Hepatocyte (in vitro differentiated cells): ENCODE measurements at regions not wholly inside any gene's neighbourhood (a gene's known extent, or its start where the extent isn't known, plus 50 kb on each side); places are given as distances from the start of the nearest gene placed in this dataset.

Experiments used
- EZH2phosphoT487 ChIP-seq: fragments of 200-600 bp; sonication (generic); IDR thresholded peaks from one replicate; pipeline ENCODE4 v1.6.1; 2018; ENCODE audit warnings: antibody characterized with exemption, mild to moderate bottlenecking, low read depth, moderate library complexity; ENCODE audit not compliant: unreplicated experiment, severe bottlenecking
- TF ChIP-seq, protein P1 (sequence below): fragments of 200-600 bp; sonication (generic); IDR thresholded peaks from 2 replicates; pipeline ENCODE4 v1.5.1; 2016; ENCODE audit warnings: antibody characterized with exemption, mild to moderate bottlenecking; ENCODE audit not compliant: poor library complexity

DNA sequence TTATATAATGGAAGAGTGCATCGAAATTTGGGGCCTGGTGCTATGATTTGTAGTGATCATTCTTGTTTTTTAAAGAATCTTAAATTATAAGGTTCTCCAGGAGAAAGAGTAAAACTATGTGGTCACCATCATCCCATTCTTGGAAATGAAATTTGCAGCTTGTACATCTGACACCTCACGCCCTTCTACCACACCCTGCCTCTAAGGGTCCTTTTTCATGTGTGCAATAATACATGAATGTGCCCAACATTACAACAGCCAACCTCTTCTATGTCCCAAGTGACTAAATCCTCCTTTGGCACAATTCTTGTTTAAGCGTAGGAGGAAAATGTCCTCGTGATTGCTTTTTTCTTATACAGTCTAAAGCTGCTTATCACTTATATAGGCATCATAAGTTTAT, 636.5 kb upstream of the NOVA1 start:
- TF ChIP-seq, protein P1, sequence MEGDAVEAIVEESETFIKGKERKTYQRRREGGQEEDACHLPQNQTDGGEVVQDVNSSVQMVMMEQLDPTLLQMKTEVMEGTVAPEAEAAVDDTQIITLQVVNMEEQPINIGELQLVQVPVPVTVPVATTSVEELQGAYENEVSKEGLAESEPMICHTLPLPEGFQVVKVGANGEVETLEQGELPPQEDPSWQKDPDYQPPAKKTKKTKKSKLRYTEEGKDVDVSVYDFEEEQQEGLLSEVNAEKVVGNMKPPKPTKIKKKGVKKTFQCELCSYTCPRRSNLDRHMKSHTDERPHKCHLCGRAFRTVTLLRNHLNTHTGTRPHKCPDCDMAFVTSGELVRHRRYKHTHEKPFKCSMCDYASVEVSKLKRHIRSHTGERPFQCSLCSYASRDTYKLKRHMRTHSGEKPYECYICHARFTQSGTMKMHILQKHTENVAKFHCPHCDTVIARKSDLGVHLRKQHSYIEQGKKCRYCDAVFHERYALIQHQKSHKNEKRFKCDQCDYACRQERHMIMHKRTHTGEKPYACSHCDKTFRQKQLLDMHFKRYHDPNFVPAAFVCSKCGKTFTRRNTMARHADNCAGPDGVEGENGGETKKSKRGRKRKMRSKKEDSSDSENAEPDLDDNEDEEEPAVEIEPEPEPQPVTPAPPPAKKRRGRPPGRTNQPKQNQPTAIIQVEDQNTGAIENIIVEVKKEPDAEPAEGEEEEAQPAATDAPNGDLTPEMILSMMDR: no peak
- TF ChIP-seq EZH2phosphoT487: no peak
